Kasumi-1 (cell line): ENCODE measurements at regions not wholly inside any gene's neighbourhood (a gene's known extent, or its start where the extent isn't known, plus 50 kb on each side); places are given as distances from the start of the nearest gene placed in this dataset.

Source experiments
- DNase-seq, 2 experiments: peaks; one replicate each; lab custom pipeline; 2025; lab: John Stamatoyannopoulos, UW

DNA sequence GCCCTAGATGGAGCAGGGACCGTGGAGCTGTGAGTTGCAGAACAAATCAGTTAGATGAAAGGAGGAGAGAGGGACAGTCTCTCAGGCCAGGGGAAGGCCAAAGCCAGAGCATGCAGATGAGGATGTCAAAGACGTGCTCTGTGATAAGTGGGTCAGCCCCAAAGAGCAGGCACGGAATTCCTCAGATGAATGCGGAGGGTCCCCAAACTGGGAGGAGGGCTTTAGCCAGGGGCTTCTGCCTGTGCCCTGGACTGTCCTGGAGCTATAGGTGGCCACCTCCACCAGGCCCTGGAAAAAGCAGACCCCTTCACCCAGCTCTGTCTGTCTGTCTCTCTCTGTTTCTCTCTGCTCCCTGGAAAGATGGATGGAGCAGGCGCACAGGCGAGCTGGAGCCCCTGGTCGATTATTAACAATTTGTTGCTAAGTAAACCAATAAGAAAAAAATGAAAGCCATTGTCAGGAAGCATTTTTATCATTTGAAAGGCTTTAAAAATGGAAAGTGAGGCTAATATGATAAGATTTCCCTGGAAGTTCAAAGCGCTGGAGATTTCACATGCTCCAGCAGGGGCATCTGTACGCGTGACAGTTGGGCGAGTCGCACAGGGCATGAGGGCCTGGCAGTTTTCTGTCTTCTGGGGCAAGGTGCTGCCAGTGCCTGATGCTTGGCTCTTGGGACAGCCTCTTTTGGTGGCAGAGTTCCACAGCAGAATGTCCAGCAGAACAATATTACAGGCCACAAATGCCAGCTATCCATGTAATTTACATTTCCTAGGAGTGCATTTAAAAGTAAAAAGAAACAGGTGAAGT lies 241.0 kb downstream of the GLI2 start:
- DNase-seq = no peak

DNA sequence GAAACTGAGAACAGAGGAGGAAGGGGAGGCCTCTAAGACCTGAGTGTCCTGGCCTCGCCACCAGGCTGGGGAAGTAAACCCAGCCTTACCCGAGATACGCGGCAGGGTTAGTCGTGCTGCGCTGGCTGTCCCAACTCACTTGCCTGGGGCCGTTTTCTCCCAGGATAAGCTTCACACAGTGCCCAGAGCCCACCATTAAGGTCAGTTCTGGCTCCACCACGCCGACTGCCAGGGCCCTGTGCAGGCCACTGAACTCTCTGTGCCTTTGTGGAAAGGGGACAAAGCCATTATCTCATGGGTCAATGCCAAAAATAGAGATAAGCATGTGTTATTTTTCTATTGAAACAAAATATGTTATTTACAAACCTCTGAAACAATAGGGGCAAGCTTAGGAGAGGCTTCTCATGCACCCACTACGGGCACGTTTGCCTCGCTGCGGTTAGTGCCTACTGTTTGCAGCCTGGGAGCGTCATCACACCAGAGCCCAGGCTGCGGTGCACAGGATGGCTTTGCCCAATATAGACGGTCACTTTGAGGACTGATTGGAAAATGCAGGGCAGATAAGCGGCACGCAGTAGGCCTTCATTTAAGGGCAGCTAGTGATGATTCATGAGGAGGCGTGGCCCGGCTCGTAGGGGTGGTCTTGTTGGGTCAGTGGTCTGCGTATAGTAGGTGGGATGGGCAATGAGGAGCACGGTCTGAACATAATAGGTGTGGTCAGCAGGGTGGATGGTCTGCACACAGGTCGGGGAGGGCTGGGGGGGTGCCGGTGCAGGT lies 242.1 kb downstream of the GLI2 start:
- no peak for DNase-seq

DNA sequence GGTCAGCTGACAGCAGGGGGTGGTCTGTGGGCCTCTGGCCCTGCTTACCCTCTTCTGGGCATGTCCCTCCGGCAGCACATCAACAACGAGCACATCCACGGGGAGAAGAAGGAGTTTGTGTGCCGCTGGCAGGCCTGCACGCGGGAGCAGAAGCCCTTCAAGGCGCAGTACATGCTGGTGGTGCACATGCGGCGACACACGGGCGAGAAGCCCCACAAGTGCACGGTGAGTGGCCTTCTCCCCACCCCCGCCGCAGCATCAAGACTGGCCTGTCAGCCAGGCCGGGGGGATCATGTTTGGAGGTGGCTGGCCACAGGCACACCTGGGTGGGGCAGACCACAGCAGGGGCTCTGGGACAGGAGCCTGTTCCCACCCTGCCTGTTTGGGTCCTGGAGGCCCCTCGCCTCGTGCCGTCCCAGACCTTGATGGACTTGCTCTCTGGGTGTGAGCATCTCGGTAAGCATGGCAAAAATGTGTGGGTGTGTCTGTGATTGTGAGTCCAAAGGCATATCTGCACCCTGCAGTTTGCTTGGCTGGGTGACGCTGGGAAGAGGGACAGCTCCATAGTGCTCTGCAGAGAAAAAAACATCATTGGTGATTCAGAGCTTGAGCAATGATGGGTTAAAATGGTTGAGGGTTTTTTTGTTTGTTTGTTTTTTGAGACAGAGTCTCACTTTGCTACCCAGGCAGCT lies 242.8 kb downstream of the GLI2 start:
- no peak for DNase-seq

DNA sequence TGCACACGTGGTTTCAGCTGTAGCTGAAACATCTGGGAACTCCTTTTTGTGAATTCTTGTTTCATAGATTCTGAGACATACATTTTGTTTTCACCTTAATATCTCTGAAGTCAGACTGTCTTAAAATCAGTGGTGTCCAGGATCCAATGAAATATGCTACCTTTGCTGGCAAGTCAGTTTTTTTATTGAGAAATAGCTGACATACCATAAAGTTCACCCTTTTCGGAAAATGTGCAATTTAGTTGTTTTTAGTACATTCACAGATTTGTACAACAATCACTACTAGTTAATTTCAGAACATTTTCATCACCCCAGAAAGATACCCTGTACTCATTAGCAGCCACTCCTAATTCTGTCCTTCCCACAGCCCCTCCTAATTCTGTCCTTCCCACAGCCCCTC lies 243.7 kb downstream of the GLI2 start:
- DNase-seq = no peak

DNA sequence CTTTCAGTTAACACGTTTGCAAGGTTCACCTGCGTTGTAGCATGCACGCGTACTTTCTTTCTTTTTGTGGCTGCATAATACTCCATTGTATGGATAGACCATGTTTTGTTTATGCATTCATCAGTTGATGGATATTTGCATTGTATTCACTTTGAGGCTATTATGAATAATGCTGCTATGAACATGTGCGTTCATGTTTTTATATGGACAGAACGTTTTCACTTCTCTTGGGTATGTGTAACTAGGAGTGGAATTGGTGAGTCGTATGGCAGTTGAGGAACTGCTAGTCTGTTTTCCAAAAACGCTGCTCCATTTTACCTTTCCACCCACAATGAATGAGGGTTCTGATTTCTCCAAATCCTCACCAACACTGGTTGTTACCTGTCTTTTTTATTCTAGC lies 244.3 kb downstream of the GLI2 start:
- DNase-seq = no peak

DNA sequence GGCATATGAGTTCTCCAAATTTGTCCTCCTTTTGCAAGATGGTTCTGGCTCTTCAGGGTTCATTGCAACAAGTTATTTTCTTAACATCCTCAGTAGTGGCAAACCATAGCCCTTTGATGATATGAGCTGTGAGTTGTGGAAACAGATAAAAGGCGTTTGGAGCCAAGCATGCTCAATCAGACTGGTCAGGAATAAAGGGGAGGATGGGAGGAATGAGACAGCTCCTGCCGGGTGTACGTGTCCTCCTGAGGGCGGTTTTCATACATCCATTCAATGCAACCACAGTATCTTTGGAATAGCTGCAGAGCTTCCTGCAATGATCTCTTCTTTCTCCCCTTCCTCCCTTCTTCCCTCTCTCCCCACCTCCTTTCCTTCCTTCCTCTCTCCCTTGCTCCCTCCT lies 245.8 kb downstream of the GLI2 start:
- no peak for DNase-seq

DNA sequence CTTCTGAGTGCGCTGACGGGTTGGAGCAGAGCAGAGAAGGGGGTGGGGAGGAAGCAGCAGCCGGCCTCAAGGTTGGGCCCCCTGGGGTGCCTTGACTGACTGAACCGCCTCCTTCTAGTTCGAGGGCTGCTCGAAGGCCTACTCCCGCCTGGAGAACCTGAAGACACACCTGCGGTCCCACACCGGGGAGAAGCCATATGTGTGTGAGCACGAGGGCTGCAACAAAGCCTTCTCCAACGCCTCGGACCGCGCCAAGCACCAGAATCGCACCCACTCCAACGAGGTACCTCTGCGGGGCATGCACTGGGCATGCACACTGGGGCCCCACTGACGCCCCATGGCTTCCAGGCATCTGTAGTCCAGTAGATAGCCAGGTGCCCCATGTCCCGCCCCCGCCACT lies 246.9 kb downstream of the GLI2 start:
- DNase-seq = no peak

DNA sequence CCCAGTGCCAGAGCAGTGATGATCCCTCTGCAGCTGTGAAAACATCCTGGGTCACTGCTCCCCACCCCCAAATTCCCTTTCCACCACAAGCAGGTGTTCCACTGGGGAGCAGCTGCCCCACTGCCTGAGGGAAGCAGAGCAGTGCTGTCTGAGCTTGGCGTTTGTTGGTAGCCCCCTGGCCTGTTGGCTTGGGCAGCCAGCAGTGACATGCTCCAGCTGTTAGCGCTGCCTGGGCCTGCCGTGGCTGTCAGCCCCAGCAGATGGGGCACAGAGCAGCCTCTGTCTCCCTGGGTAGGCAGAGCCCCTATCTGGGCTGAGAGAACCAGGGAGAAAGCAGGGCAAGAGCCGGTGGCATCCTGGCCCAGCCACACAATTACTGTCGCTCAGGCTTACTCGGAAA lies 247.7 kb downstream of the GLI2 start:
- no peak for DNase-seq

DNA sequence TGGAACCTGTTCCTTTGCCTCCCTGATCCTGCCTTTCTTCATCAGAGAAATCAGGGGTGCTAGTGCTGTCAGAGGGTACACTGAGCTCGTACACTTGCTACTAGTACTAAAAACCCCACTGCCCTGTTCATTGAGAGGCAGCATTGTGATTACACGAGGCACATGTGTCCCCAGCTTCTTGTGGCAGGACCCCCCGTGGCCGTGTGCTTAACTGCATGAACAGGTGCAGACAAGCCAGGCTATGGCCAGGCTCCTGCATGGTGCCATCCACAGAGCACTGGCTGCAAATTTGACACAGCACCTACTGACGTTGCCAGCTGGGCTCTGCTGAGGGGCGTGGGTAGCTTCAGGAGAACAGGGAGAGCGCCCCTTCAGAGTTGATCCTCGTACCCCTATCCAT lies 248.4 kb downstream of the GLI2 start:
- no peak for DNase-seq

DNA sequence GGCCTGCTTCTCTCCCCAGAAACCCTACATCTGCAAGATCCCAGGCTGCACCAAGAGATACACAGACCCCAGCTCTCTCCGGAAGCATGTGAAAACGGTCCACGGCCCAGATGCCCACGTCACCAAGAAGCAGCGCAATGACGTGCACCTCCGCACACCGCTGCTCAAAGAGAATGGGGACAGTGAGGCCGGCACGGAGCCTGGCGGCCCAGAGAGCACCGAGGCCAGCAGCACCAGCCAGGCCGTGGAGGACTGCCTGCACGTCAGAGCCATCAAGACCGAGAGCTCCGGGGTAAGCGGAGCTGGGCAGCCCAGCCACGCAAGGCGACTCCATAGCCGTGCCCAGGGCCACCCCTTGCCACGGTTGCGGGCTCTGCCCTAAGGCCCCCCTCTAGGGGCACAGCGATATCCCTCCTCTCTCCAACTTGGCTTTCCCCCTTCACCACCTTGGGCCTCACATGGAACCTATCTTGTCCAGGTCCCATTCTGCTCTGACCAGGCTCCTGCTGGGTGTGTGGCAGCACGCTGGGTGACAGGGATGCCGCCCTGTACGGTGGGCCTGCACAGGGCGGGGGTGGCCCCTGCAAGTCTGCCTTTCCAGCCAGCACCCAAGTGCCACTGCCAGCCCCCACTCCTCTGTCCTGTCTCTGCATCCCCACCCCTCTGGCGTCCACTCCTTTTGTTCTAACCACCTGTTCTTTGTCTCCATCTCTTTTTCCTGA lies 248.9 kb downstream of the GLI2 start:
- DNase-seq = no peak

DNA sequence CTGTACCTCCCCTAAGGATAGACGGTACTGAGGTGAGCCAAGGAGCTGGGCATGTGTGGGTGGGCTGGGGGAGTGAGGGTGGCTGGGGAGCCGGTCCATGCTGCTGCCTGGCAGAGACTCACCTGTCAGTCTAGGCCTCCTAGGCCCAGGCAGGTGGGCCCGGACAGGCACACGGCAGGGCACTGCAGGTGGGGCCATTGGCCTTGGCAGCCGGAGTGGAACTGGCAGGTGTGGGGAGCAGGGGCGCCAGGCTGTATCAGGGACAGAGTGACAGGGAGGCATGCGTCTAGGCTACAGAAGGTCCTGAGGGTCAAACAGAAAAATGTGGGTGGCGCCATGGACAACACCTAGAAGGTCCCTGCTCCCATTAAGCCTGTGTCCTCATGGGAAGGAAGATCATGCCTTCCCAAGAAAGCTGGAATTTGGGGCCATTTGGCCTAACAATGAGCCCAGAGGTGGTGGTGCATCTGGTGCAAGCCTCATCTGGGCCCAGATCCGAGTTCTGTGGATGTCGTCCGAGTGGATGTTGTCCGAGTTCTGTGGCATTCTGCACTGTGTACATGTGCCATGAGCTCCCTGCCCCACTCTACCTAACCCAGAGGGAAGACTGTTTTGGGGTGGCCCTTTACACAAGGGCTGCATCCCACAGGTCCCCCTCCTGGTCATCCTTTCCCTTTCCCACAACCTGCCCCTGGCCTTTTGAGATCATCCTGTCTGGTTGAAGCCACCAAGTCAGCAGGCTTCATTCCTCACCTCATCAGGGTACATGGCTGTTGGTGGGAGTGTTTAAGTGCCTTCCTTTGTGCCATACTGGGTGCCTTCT lies 249.7 kb downstream of the GLI2 start:
- DNase-seq = no peak

DNA sequence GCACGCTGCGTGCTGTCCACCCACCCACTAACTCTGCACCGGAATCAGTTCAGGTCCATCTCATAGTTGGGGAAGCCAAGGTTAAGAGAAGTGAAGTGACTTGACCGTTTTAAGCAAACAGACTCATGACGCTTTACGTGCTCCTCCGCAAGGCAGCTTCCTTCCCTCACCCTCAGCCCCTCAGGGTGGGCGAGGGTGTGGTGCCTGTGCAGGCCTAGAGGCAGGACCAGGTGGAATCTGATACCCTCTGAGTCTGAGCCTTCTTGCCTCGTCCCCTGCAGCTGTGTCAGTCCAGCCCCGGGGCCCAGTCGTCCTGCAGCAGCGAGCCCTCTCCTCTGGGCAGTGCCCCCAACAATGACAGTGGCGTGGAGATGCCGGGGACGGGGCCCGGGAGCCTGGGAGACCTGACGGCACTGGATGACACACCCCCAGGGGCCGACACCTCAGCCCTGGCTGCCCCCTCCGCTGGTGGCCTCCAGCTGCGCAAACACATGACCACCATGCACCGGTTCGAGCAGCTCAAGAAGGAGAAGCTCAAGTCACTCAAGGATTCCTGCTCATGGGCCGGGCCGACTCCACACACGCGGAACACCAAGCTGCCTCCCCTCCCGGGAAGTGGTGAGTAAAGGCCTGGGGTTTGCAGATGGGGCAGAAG lies 250.5 kb downstream of the GLI2 start:
- DNase-seq = no peak

DNA sequence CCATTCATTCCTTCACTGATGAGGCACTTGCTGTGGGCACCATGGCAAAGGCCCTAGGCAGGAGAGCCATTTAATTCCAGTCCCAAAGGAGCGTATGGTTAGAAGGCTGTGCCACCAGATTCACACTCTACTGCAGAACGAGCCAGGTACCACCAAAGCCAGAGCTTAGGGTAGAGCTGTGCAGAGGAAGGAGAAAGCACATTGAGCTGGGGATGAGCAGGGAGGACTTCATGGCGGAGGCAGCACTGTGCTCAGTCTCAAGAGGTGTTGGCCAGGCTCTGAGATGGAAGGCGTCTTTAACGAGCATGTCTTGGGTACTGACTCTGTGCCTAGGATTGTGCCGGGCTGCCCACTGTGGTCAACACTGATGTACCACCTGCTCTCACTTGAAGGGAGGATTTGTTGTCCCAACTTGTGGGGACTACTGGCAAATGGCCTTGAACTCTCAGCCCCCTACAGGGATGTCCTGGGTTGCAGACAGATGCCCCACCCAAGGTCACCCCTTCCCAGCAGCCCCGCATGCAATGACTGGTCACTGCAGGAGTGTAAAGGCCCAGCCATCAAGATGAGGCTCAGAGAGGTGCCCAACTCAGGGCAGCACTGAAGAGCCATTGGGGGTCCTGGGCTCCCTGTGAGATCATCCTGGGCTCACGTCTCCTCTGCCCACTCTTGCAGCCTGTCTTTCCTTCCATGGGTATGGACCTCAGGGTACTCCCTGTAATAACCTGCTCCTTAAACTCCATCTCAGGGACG lies 251.4 kb downstream of the GLI2 start:
- DNase-seq = no peak

DNA sequence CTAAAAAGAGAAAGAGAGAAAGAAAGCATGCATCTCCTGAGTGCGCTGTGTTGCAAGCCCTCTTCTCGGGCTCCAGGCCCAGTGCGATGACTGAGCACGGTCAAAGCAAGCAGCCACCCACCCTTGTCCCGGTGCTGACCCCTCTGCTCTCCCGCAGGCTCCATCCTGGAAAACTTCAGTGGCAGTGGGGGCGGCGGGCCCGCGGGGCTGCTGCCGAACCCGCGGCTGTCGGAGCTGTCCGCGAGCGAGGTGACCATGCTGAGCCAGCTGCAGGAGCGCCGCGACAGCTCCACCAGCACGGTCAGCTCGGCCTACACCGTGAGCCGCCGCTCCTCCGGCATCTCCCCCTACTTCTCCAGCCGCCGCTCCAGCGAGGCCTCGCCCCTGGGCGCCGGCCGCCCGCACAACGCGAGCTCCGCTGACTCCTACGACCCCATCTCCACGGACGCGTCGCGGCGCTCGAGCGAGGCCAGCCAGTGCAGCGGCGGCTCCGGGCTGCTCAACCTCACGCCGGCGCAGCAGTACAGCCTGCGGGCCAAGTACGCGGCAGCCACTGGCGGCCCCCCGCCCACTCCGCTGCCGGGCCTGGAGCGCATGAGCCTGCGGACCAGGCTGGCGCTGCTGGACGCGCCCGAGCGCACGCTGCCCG lies 252.5 kb downstream of the GLI2 start:
- DNase-seq = no peak

DNA sequence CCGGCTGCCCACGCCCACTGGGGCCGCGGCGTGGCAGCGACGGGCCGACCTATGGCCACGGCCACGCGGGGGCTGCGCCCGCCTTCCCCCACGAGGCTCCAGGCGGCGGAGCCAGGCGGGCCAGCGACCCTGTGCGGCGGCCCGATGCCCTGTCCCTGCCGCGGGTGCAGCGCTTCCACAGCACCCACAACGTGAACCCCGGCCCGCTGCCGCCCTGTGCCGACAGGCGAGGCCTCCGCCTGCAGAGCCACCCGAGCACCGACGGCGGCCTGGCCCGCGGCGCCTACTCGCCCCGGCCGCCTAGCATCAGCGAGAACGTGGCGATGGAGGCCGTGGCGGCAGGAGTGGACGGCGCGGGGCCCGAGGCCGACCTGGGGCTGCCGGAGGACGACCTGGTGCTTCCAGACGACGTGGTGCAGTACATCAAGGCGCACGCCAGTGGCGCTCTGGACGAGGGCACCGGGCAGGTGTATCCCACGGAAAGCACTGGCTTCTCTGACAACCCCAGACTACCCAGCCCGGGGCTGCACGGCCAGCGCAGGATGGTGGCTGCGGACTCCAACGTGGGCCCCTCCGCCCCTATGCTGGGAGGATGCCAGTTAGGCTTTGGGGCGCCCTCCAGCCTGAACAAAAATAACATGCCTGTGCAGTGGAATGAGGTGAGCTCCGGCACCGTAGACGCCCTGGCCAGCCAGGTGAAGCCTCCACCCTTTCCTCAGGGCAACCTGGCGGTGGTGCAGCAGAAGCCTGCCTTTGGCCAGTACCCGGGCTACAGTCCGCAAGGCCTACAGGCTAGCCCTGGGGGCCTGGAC lies 253.2 kb downstream of the GLI2 start:
- DNase-seq = no peak

DNA sequence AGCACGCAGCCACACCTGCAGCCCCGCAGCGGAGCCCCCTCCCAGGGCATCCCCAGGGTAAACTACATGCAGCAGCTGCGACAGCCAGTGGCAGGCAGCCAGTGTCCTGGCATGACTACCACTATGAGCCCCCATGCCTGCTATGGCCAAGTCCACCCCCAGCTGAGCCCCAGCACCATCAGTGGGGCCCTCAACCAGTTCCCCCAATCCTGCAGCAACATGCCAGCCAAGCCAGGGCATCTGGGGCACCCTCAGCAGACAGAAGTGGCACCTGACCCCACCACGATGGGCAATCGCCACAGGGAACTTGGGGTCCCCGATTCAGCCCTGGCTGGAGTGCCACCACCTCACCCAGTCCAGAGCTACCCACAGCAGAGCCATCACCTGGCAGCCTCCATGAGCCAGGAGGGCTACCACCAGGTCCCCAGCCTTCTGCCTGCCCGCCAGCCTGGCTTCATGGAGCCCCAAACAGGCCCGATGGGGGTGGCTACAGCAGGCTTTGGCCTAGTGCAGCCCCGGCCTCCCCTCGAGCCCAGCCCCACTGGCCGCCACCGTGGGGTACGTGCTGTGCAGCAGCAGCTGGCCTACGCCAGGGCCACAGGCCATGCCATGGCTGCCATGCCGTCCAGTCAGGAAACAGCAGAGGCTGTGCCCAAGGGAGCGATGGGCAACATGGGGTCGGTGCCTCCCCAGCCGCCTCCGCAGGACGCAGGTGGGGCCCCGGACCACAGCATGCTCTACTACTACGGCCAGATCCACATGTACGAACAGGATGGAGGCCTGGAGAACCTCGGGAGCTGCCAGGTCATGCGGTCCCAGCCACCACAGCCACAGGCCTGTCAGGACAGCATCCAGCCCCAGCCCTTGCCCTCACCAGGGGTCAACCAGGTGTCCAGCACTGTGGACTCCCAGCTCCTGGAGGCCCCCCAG lies 254.1 kb downstream of the GLI2 start:
- no peak for DNase-seq

DNA sequence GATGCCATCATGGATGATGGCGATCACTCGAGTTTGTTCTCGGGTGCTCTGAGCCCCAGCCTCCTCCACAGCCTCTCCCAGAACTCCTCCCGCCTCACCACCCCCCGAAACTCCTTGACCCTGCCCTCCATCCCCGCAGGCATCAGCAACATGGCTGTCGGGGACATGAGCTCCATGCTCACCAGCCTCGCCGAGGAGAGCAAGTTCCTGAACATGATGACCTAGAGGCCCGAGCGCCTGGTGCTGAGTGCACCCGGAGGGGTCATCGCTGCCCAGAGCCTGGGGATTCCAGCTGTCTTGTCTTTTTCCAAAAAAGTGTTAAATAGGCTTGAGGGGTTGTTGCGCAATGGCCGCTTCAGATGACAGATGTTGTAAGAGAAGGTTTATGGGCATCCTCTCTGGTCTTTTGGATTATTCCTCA lies 254.8 kb downstream of the GLI2 start:
- DNase-seq = no peak

DNA sequence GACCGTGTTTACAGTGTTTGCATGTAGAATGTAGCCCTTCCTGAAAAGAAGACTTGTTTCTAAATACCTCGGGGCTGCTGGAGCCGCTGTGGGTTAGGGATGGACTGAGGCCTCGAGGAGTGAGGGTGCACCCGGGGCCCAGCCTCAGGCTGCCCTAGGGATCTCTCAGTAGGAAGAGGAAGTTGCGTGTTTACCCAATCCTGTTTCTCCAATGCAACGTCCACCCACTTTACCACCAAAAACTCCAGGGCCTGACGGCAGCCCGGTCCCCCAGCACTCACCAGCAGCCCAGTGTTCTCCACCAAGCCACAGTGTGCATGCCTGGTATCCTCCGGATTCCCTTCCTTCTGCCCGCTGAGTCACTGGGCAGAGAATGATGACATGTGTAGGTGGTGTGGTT lies 255.8 kb downstream of the GLI2 start:
- no peak for DNase-seq
